ENCODE measurements at regions not wholly inside any gene's neighbourhood (a gene's known extent, or its start where the extent isn't known, plus 50 kb on each side); places are given as distances from the start of the nearest gene placed in this dataset.

- DNase-seq (ENCODE audit: low read depth in 2 of 2): no peak
Measured at GRCh38 chr5:92519811-92520632, 1061.0 kb downstream of the NR2F1-AS1 start.

- peak; percentile 38 to 55 for DNase-seq (ENCODE audit: low read depth in 2 of 2)
Measured at GRCh38 chr5:92518318-92518904, 1062.6 kb downstream of the NR2F1-AS1 start.

- DNase-seq (ENCODE audit: low read depth in 2 of 2): no peak
Measured at GRCh38 chr5:92514896-92515295, 1066.1 kb downstream of the NR2F1-AS1 start.

GRCh38 chr5:92513067-92513466 is 1068.0 kb downstream of the NR2F1-AS1 start:
- DNase-seq (ENCODE audit: low read depth in 2 of 2): no peak

- no peak for DNase-seq (ENCODE audit: low read depth in 2 of 2)
Measured at GRCh38 chr5:92508271-92508670, 1072.7 kb downstream of the NR2F1-AS1 start.

GRCh38 chr5:92505925-92506324 is 1075.1 kb downstream of the NR2F1-AS1 start:
- DNase-seq (ENCODE audit: low read depth in 2 of 2): peak; percentile 35 to 43

- peak; percentile 59 to 81 for DNase-seq (ENCODE audit: low read depth in 2 of 2)
Measured at GRCh38 chr5:92505145-92505544, 1075.9 kb downstream of the NR2F1-AS1 start.

- DNase-seq (ENCODE audit: low read depth in 2 of 2): peak; percentile 59 to 65
Measured at GRCh38 chr5:92504346-92504745, 1076.7 kb downstream of the NR2F1-AS1 start.

- DNase-seq (ENCODE audit: low read depth in 2 of 2): no peak
Measured at GRCh38 chr5:92500752-92501151, 1080.3 kb downstream of the NR2F1-AS1 start.

- no peak for DNase-seq (ENCODE audit: low read depth in 2 of 2)
Measured at GRCh38 chr5:92496545-92496944, 1084.5 kb downstream of the NR2F1-AS1 start.

GRCh38 chr5:92494508-92494907 is 1086.5 kb downstream of the NR2F1-AS1 start:
- DNase-seq (ENCODE audit: low read depth in 2 of 2): no peak

- no peak for DNase-seq (ENCODE audit: low read depth in 2 of 2)
Measured at GRCh38 chr5:92492908-92493307, 1088.1 kb downstream of the NR2F1-AS1 start.

- no peak for DNase-seq (ENCODE audit: low read depth in 2 of 2)
Measured at GRCh38 chr5:92484484-92484883, 1096.5 kb downstream of the NR2F1-AS1 start.

- DNase-seq (ENCODE audit: low read depth in 2 of 2): no peak
Measured at GRCh38 chr5:92472981-92473566, 1090.0 kb upstream of the ARRDC3 start.

GRCh38 chr5:92471861-92472260 is 1088.7 kb upstream of the ARRDC3 start:
- no peak for DNase-seq (ENCODE audit: low read depth in 2 of 2)

- DNase-seq (ENCODE audit: low read depth in 2 of 2): no peak
Measured at GRCh38 chr5:92470770-92471169, 1087.7 kb upstream of the ARRDC3 start.

- no peak for DNase-seq (ENCODE audit: low read depth in 2 of 2)
Measured at GRCh38 chr5:92468295-92468694, 1085.2 kb upstream of the ARRDC3 start.

GRCh38 chr5:92467695-92468094 is 1084.6 kb upstream of the ARRDC3 start:
- DNase-seq (ENCODE audit: low read depth in 2 of 2): no peak

GRCh38 chr5:92460505-92460904 is 1077.4 kb upstream of the ARRDC3 start:
- DNase-seq (ENCODE audit: low read depth in 2 of 2): no peak

GRCh38 chr5:92459654-92460053 is 1076.5 kb upstream of the ARRDC3 start:
- no peak for DNase-seq (ENCODE audit: low read depth in 2 of 2)

GRCh38 chr5:92455011-92455410 is 1071.9 kb upstream of the ARRDC3 start:
- DNase-seq (ENCODE audit: low read depth in 2 of 2): no peak

GRCh38 chr5:92444888-92445287 is 1061.8 kb upstream of the ARRDC3 start:
- DNase-seq (ENCODE audit: low read depth in 2 of 2): no peak

GRCh38 chr5:92435781-92436180 is 1052.7 kb upstream of the ARRDC3 start:
- no peak for DNase-seq (ENCODE audit: low read depth in 2 of 2)

Measured in lung microvascular endothelial cell (primary cell).